GM18858 (cell line): ENCODE measurements at regions not wholly inside any gene's neighbourhood (a gene's known extent, or its start where the extent isn't known, plus 50 kb on each side); places are given as distances from the start of the nearest gene placed in this dataset.
"Not testable (repeated sequence)": the region's sequence is repeated elsewhere in the genome, so short reads cannot be mapped to it uniquely, and the experiment has no call there.

Experiments
- ATAC-seq: cut with Tn5 transposase; IDR thresholded peaks from one replicate; pipeline ENCODE4 v1.9.1; 2021; ENCODE audit not compliant: unreplicated experiment

DNA sequence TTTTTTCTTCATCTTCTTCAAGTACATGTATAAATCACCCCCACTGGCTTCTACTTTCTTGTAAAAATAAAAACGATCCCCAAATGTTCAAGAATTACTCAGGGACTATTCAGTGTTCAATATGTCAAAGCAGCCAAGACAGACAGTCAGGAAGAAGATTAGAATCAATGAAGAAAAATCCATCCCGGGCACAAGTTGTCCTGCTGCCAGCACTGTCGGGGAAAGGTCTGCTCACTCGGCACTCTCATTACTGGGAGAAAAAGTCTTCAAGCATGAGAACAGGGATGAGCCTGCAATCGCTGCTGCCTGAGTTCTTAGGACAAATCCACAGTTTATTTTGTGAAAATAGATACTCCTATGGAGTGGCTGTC, 482.8 kb upstream of the KLHL29 start:
- no peak for ATAC-seq

- no peak for ATAC-seq
Measured at GRCh38 chr2:22902662-22903165, 482.3 kb upstream of the KLHL29 start.

DNA sequence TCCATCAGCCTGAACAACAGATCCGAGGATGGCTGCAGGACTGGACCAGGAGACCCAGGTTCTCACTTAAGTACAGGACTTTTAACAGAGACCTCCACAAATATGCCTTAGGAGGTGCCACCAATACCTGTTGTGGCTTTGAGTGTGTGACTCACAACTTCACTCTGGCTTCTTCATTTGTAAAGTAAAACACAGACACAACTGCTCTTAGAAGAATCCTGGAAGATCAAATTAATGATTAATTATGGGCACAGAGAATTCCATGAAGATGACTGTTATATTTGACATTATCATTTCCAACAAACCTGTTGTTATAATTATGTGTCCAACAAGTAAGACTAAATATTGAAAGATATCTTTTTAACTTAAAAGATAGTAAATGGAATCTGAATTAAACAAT, 481.4 kb upstream of the KLHL29 start:
- no peak for ATAC-seq

DNA sequence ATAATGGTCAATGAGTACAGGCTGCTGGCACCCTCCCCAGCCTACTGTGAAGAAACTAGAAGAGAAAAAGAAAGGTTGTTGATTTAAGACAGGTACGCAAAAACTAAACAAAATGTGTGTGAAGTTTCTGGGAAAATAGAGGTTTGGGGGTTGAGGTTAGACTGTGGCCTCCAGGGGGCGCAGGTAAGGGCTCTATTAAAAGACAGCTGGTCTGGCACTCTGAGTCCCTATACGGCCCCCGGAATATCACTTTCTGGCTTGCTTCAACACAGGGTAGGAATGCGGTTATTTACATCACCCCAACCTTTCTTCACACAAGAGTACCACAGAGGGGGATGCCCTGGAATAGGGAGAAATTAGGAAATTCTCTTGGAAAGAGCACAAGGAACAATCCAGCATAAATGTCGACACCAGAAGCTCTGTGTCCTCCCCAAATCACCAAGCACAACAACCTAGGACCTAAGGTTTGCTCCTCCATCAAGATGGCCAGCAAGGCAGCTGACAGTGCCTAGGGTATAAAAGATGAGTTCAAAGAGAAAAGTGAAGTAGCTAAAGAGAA, 480.8 kb upstream of the KLHL29 start:
- ATAC-seq, result no peak

DNA sequence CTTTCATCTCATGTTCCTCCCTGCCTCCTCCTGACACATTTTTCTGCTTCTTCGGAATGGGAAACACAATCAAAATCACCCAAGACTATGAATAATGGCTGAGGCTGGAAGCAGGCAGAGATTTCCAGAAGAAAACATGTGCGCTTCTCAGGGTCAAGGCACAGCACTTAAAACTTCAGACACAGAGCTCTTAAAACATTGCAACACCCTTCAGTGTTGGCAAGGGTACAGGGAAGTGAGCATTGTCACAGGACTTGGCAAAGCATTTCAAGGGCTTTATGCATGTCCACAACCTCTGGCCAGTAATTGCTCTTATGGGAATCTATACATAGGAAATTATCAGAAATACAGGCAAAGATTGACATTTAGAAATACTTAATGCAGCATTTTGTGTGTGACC, 477.6 kb upstream of the KLHL29 start:
- no peak for ATAC-seq

DNA sequence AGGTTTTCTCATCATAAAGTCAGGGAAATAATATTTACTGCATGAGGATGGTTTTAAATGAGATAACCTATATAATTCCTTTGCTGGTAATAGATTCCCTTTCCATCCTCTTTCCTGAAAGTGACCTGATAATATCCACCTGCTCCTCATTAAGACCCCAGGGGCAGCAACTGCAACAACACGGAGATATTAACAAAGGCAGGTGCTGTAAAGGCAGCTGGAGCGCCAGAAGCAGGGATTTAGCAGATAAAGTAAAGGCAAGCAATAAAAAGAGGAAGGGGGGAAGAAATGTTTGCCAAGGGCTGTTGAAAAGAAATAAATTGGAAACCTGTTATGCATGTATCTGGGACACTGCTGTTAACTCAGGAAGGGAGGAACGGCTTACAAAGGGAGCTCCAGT, 472.6 kb upstream of the KLHL29 start:
- ATAC-seq, result no peak

DNA sequence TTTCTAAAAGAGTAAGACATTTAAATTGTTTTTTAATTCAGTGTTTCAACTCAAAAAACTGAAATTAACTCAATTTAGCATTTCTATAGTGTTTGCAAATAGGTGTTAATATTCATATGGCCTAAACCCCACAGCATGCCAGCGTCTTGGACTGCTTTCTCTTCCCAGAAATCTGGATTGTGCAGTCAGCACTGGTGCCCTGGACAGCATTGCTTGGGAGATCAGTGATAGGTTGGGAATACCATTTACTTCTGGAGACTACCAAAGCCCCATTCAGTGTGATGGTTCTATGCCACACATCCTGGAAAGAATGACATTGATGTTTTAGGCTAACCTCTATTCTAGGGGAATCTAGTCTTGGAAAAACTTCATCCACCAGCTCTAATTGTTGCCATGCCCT, 455.0 kb upstream of the KLHL29 start:
- no peak for ATAC-seq

DNA sequence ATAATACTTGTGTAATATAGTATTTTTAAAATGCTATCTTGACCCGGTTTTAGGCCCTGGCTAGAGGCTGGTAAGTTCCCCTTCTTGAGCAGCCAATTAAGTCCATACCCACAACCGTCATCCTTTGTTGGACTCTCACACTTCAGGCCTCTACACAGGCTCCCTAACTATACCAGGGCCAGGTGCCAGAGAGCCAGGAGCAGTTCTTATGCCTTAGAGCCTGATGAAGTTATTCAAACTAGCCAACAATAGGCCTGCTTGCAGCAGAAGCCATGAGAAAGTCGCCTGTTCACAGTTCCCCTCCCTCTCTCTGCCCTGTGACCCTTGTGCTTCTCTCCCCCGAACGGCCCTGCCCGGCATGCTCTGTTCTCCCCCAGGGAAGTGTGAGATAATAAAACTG, 454.2 kb upstream of the KLHL29 start:
- no peak for ATAC-seq

DNA sequence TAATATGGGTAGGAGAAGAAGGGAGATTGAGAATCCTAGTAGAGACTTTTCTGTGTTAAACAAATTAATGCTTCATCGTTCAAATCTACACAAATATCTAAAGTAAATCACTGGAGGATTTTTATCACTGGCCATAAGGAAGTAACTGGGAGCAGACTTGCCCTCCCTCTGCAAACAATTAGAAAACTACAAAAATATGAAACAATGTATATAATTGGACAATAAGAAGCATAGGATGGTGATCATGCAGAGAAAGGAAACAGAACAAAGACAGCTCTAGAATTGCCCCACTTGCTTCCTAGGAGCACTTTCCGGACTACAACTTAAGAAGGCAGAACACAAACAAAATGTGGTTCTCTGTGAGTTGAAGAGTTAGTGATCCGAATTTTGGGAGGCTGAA, 452.7 kb upstream of the KLHL29 start:
- ATAC-seq, result no peak

DNA sequence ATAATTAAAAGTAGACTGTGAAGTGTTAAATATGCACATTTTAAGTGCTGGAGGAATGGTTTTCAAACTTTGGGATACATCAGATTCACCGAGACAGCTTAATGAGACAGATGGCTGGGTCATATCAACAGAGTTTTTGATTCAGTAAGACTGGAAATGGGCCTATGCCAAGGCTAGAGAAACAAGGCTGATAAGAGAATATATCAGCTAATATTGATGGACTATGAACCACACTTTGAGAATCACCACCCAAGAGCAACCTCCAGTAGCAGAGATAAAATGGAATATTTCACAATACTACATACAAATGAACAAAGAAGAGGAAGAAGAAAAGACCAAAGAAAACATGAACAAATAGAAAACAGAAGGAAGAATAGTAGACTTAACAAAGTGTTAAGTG, 450.2 kb upstream of the KLHL29 start:
- ATAC-seq, result no peak

- no peak for ATAC-seq
Measured at GRCh38 chr2:22942441-22942840, 442.5 kb upstream of the KLHL29 start.

- ATAC-seq, result no peak
Measured at GRCh38 chr2:22944143-22944542, 440.8 kb upstream of the KLHL29 start.

GRCh38 chr2:22946553-22946952, 438.4 kb upstream of the KLHL29 start:
- no peak for ATAC-seq

DNA sequence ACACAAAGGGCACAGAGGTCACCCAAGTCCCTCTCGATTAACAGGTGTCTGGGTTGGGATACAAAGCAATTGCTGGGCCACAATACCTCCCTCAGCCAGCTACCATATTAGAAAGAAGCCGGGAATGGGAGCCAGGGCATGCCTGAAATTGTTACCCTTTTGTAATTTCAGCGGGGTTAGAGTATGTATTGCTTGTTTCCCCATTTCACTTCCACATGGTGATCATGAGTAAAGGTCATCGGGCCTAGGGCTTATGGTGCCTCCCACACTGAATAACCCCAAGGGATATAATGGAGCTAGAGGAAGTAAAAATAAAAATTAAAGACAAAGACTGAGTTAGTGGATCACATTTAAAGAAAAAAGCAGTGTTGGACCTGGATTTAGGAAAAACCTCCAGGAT, 437.2 kb upstream of the KLHL29 start:
- ATAC-seq, result no peak

- no peak for ATAC-seq
Measured at GRCh38 chr2:22950431-22950830, 434.5 kb upstream of the KLHL29 start.

GRCh38 chr2:22952656-22953225, 432.2 kb upstream of the KLHL29 start:
- ATAC-seq, result no peak

GRCh38 chr2:22957446-22957845, 427.5 kb upstream of the KLHL29 start:
- ATAC-seq, result no peak

GRCh38 chr2:22958308-22958707, 426.7 kb upstream of the KLHL29 start:
- no peak for ATAC-seq

DNA sequence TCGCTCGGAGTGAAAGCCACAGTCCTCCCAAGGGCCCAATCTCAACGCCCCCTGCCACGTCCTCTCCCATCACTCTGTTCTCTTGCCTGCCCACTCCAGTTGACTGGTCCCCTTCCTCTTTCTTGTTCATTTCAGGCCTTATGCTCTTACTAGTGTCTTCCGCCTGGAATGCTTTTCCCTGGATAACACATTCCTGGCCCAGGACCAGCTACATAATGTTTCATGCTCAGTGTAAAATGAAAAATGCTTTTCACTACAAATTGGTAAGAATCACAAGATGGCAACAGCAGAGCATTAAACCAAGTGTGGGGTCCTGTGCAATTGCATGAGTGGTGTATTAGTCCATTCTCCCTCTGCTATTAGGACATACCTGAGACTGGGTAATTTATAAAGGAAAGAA, 417.2 kb upstream of the KLHL29 start:
- ATAC-seq, result no peak

GRCh38 chr2:22970284-22970975, 414.5 kb upstream of the KLHL29 start:
- ATAC-seq, result no peak

GRCh38 chr2:22970991-22971390, 414.0 kb upstream of the KLHL29 start:
- no peak for ATAC-seq

DNA sequence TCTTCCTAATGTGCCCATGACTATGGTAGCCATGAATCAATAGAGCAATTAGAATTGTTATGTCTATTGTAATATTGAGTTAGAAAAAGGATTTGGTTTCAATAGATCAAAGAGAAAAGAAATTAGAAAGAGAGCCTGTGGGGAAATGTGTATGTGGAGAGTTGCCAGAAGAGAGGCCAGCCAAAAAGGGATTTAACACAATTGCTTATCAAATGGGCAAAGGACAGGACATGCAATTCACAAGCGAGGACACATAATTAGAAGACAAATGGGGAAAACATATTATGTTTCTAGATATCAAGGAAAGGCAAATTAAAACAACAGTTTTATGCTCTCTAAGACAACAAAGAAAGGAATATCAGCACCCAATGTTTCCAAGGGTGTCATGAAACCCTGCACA, 403.2 kb upstream of the KLHL29 start:
- no peak for ATAC-seq

DNA sequence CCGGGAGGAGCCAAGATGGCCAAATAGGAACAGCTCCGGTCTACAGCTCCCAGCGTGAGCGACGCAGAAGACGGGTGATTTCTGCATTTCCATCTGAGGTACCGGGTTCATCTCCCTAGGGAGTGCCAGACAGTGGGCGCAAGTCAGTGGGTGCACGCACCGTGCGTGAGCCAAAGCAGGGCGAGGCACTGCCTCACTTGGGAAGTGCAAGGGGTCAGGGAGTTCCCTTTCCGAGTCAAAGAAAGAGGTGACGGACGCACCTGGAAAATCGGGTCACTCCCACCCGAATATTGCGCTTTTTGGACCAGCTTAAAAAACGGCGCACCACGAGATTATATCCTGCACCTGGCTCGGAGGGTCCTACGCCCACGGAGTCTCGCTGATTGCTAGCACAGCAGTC, 400.8 kb upstream of the KLHL29 start:
- not testable (repeated sequence) for ATAC-seq
